ENCODE measurements at regions not wholly inside any gene's neighbourhood (a gene's known extent, or its start where the extent isn't known, plus 50 kb on each side); places are given as distances from the start of the nearest gene placed in this dataset.

DNA sequence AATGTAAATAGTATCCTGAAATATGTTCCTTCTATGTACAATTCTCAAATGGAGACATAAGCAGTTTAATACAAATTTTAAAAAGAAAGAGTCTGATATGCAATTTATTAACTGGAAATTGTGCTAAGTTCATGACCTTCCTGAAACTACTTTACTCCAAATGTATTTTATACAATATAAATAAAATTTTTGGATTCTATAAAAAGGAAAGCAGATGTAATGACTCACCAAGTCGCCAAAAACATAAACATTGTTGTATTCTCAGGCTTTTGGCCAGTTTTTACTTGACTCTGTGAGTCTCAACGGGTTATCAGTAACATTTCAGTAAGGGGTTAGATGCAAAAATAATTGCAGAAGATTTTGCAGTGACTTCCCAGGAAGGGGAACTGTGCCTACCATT lies 948.2 kb downstream of the EPHA3 start:
- ChIA-PET CTCF (no interaction called here), POLR2A (no interaction called here)
- TF ChIP-seq ZNF266 (tag by site-specific recombination; IDR thresholded peaks at IDR 0.05; ENCODE audit: low read depth): no peak
- no peak for TF ChIP-seq ZSCAN16 (tag by site-specific recombination; IDR thresholded peaks at IDR 0.05)
- no peak for TF ChIP-seq ZNF623 (tag by site-specific recombination; IDR thresholded peaks at IDR 0.05)
- TF ChIP-seq, protein P1, sequence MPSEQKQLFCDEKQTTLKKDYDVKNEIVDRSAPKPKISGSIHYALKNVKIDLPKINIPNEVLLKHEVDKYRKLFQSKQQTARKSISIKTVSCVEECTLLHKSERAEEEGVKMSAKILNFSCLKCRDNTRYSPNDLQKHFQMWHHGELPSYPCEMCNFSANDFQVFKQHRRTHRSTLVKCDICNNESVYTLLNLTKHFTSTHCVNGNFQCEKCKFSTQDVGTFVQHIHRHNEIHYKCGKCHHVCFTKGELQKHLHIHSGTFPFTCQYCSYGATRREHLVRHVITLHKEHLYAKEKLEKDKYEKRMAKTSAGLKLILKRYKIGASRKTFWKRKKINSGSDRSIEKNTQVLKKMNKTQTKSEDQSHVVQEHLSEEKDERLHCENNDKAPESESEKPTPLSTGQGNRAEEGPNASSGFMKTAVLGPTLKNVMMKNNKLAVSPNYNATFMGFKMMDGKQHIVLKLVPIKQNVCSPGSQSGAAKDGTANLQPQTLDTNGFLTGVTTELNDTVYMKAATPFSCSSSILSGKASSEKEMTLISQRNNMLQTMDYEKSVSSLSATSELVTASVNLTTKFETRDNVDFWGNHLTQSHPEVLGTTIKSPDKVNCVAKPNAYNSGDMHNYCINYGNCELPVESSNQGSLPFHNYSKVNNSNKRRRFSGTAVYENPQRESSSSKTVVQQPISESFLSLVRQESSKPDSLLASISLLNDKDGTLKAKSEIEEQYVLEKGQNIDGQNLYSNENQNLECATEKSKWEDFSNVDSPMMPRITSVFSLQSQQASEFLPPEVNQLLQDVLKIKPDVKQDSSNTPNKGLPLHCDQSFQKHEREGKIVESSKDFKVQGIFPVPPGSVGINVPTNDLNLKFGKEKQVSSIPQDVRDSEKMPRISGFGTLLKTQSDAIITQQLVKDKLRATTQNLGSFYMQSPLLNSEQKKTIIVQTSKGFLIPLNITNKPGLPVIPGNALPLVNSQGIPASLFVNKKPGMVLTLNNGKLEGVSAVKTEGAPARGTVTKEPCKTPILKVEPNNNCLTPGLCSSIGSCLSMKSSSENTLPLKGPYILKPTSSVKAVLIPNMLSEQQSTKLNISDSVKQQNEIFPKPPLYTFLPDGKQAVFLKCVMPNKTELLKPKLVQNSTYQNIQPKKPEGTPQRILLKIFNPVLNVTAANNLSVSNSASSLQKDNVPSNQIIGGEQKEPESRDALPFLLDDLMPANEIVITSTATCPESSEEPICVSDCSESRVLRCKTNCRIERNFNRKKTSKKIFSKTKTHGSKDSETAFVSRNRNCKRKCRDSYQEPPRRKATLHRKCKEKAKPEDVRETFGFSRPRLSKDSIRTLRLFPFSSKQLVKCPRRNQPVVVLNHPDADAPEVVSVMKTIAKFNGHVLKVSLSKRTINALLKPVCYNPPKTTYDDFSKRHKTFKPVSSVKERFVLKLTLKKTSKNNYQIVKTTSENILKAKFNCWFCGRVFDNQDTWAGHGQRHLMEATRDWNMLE (tag by site-specific recombination; conservative IDR thresholded peaks at IDR 0.05; ENCODE audit: low read depth): no peak
- no peak for TF ChIP-seq ZSCAN18 (tag by site-specific recombination; IDR thresholded peaks at IDR 0.05)
- TF ChIP-seq ZNF707 (tag by site-specific recombination; IDR thresholded peaks at IDR 0.05): no peak
- TF ChIP-seq ZFP69B (tag by site-specific recombination; IDR thresholded peaks at IDR 0.05): no peak
- Histone ChIP-seq H3K4me3 (ENCODE audit: low read depth, low read length) (no peak overlapping the region), H3K27ac (ENCODE audit: extremely low read depth, low read depth, low read length) (no peak overlapping the region), H3K36me3 (ENCODE audit: control insufficient read depth in 2 of 2, insufficient read depth in 1 of 2, low read length in 2 of 2) (no peaks in the 10 kb centered on the region), H3K4me1 (ENCODE audit: control insufficient read depth, insufficient read depth, low read length) (no peaks in the 10 kb centered on the region), H3K9me3 (ENCODE audit: control insufficient read depth, insufficient read depth, low read depth, low read length) (no peaks in the 10 kb centered on the region)

DNA sequence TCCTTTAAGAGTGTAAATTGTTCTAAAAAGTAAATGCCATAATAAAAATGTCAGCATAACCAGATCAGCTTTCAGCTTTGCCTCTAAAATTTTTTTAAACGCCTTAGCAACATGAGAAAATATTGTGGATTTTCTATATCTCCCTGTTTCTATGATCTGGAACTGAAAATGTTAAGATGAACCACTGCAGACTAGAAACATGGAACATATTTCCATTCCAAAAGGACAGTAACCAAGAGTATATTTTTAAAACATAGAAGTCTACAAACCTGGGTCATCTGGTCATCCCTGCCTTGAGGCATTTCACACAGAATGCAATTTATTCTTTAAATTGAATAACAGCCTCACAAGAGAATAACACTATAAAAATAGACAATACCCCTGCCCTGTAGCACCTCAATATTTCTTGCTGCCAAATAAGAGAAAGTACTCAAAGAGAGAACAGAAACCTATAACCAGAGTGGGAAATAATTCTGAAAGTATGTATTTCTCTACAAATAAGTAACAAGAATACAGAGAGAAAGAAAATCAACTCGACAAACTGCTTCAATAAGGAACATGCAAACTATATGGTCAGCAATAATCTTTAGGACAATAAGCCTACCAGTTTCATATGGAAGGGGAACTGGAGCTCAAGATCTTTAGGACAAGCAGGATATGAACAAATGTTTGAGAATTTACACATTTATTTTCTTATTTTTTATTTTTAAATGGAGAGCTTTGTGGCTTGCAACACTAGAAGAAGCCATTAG lies 949.0 kb downstream of the EPHA3 start:
- no peak for TF ChIP-seq INSM2 (tag by site-specific recombination; IDR thresholded peaks at IDR 0.05)
- TF ChIP-seq ZNF837 (tag by site-specific recombination; IDR thresholded peaks at IDR 0.05): no peak
- no peak for TF ChIP-seq REST (tag by site-specific recombination; IDR thresholded peaks at IDR 0.05)
- no peak for TF ChIP-seq ZNF324 (tag by site-specific recombination; IDR thresholded peaks at IDR 0.05)
- no peak for TF ChIP-seq ZBTB8A (tag by site-specific recombination; IDR thresholded peaks at IDR 0.05)
- TF ChIP-seq KLF10 (tag by site-specific recombination; IDR thresholded peaks at IDR 0.05): no peak
- no peaks in the 10 kb centered on the region for H3K4me1 ChIP-seq (ENCODE audit: control insufficient read depth, insufficient read depth, low read length)
- no peak overlapping the region for H3K4me3 ChIP-seq (ENCODE audit: low read depth, low read length)
- H3K9me3 ChIP-seq (ENCODE audit: control insufficient read depth, insufficient read depth, low read depth, low read length): no peaks in the 10 kb centered on the region
- H3K27ac ChIP-seq (ENCODE audit: extremely low read depth, low read depth, low read length): no peak overlapping the region
- ChIA-PET POLR2A (no interaction called here), CTCF (no interaction called here)
- H3K36me3 ChIP-seq (ENCODE audit: control insufficient read depth in 2 of 2, insufficient read depth in 1 of 2, low read length in 2 of 2): no peaks in the 10 kb centered on the region

Data from HEK293 (cell line).